Neuronal stem cell (in vitro differentiated cells): ENCODE measurements at regions not wholly inside any gene's neighbourhood (a gene's known extent, or its start where the extent isn't known, plus 50 kb on each side); places are given as distances from the start of the nearest gene placed in this dataset.

Experiments used
- DNase-seq: peaks from one replicate; pipeline ENCODE4 v3.0.0-alpha.2; 2013; ENCODE audit warnings: low spot score
- H2AFZ ChIP-seq: one replicate; pipeline ENCODE4 v1.6.1; 2013; ENCODE audit warnings: mild to moderate bottlenecking, low read length, inconsistent platforms
- H2AK5ac ChIP-seq: 2 replicates; pipeline ENCODE4 v1.6.1; 2013; ENCODE audit warnings: low read depth, mild to moderate bottlenecking, inconsistent platforms, low read length, moderate library complexity, mixed read lengths
- H2BK120ac ChIP-seq: 2 replicates; pipeline ENCODE4 v1.6.1; 2013; ENCODE audit warnings: low read depth, mild to moderate bottlenecking, inconsistent platforms, low read length, moderate library complexity, mixed read lengths
- H2BK12ac ChIP-seq: one replicate; pipeline ENCODE4 v1.6.1; 2013; ENCODE audit warnings: low read length, inconsistent platforms
- H2BK15ac ChIP-seq: 2 replicates; pipeline ENCODE4 v1.6.1; 2013; ENCODE audit warnings: mild to moderate bottlenecking, low read length, inconsistent platforms, mixed read lengths
- H2BK5ac ChIP-seq: one replicate; pipeline ENCODE4 v1.6.1; 2013; ENCODE audit warnings: inconsistent platforms, mild to moderate bottlenecking, low read length, moderate library complexity
- H3K14ac ChIP-seq: one replicate; pipeline ENCODE4 v1.6.1; 2013; ENCODE audit warnings: low read length, inconsistent platforms
- H3K18ac ChIP-seq: 2 replicates; pipeline ENCODE4 v1.6.1; 2013; ENCODE audit warnings: low read length, inconsistent platforms
- H3K23ac ChIP-seq: 2 replicates; pipeline ENCODE4 v1.6.1; 2013; ENCODE audit warnings: low read depth, mild to moderate bottlenecking, mixed read lengths, low read length, inconsistent platforms; ENCODE audit not compliant: poor library complexity
- H3K27ac ChIP-seq: replicated peaks from 3 replicates; pipeline ENCODE4 v1.5.1; 2013; ENCODE audit warnings: low read length, inconsistent platforms
- H3K27me3 ChIP-seq, 3 experiments: 2 replicates each; pipeline ENCODE4 v1.6.1; 2013; ENCODE audit warnings: low read length in 3 of 3, mild to moderate bottlenecking in 2 of 3, inconsistent platforms in 1 of 3, low read depth in 1 of 3, mixed read lengths in 1 of 3, moderate library complexity in 1 of 3; ENCODE audit not compliant: control insufficient read depth in 3 of 3, insufficient read depth in 3 of 3
- H3K36me3 ChIP-seq, 2 donors: replicated peaks in 1 of 2; 2 replicates each; pipeline ENCODE4 v1.6.1; 2013; ENCODE audit warnings: low read length in 2 of 2; ENCODE audit not compliant: control insufficient read depth in 2 of 2, insufficient read depth in 2 of 2
- H3K4ac ChIP-seq: 2 replicates; pipeline ENCODE4 v1.6.1; 2013; ENCODE audit warnings: inconsistent platforms, mild to moderate bottlenecking, low read length, moderate library complexity
- H3K4me1 ChIP-seq, 2 donors: 1 replicate in 1 of 2; 2 replicates in 1 of 2; pipeline ENCODE4 v1.6.1; 2013; ENCODE audit warnings: low read length in 2 of 2, low read depth in 1 of 2; ENCODE audit not compliant: control insufficient read depth in 2 of 2, insufficient read depth in 1 of 2
- H3K4me2 ChIP-seq: one replicate; pipeline ENCODE4 v1.6.1; 2013; ENCODE audit warnings: mild to moderate bottlenecking, low read length, inconsistent platforms; ENCODE audit not compliant: insufficient read depth, poor library complexity, severe bottlenecking
- H3K4me3 ChIP-seq, 2 donors: 2 replicates each; pipeline ENCODE4 v1.5.1; 2013; ENCODE audit warnings: low read length in 2 of 2, mild to moderate bottlenecking in 2 of 2, inconsistent platforms in 1 of 2, moderate library complexity in 1 of 2
- H3K79me1 ChIP-seq: one replicate; pipeline ENCODE4 v1.6.1; 2013; ENCODE audit warnings: low read depth, mild to moderate bottlenecking, inconsistent platforms, low read length, moderate library complexity
- H3K9ac ChIP-seq: one replicate; pipeline ENCODE4 v1.6.1; 2013; ENCODE audit warnings: mild to moderate bottlenecking, low read depth, low read length, inconsistent platforms; ENCODE audit not compliant: poor library complexity
- H3K9me3 ChIP-seq, 2 donors: replicated peaks in 1 of 2; 2 replicates each; pipeline versions ENCODE3 to v1.6.1; 2013; ENCODE audit warnings: low read length in 2 of 2, mild to moderate bottlenecking in 2 of 2, inconsistent platforms in 1 of 2, low read depth in 1 of 2, mixed read lengths in 1 of 2, moderate library complexity in 1 of 2; ENCODE audit not compliant: control insufficient read depth in 2 of 2, insufficient read depth in 1 of 2
- H4K8ac ChIP-seq: one replicate; pipeline ENCODE4 v1.6.1; 2013; ENCODE audit warnings: low read depth, mild to moderate bottlenecking, inconsistent platforms, low read length, moderate library complexity
- H4K91ac ChIP-seq: one replicate; pipeline ENCODE4 v1.6.1; 2013; ENCODE audit warnings: low read length, low read depth, mild to moderate bottlenecking, inconsistent platforms; ENCODE audit not compliant: poor library complexity
- WGBS, 2 donors: extraction: QIAGEN DNeasy Blood & Tissue Kit; methylation state at CpG; one replicate each; pipeline ENCODE4 v1.1.7; 2013; ENCODE audit warnings: missing lambda C conversion rate in 2 of 2, mixed read lengths in 1 of 2; ENCODE audit not compliant: insufficient read length in 2 of 2, insufficient replicate concordance in 1 of 2; ENCODE audit errors: extremely low coverage in 2 of 2; 5-methylcytosine and 5-hydroxymethylcytosine counted together

GRCh38 chr14:36012621-36013020 lies 163.9 kb downstream of the PTCSC3 start:
- no peak overlapping the region for H3K4ac ChIP-seq
- H3K4me3 ChIP-seq: no peak overlapping the region
- no peak overlapping the region for H3K27ac ChIP-seq
- no peaks in the 10 kb centered on the region for H3K79me1 ChIP-seq
- H3K4me1 ChIP-seq: peaks cover 0 to 12% of the 10 kb centered on the region in 2 donors
- no peak overlapping the region for H4K91ac ChIP-seq
- WGBS, 2 donors: no CpG with 5 or more reads among the region's 7 CpGs
- H4K8ac ChIP-seq: no peak overlapping the region
- no peak overlapping the region for H2BK5ac ChIP-seq
- H2BK120ac ChIP-seq: no peak overlapping the region
- H3K9ac ChIP-seq: no peak overlapping the region
- no peak overlapping the region for H3K4me2 ChIP-seq
- no peaks in the 10 kb centered on the region for H3K9me3 ChIP-seq
- H3K23ac ChIP-seq: no peak overlapping the region
- H3K36me3 ChIP-seq: no peaks in the 10 kb centered on the region
- H3K14ac ChIP-seq: no peak overlapping the region
- no peak overlapping the region for H2BK12ac ChIP-seq
- no peak for DNase-seq
- no peak overlapping the region for H2BK15ac ChIP-seq
- H3K18ac ChIP-seq: peak overlapping the region; percentile 46
- H2AFZ ChIP-seq: no peak overlapping the region
- H2AK5ac ChIP-seq: no peak overlapping the region
- peaks cover 0 to 56% (median 0%) of the 10 kb centered on the region in 3 experiments for H3K27me3 ChIP-seq

- Histone ChIP-seq H3K4me3 (no peak overlapping the region), H2BK5ac (no peak overlapping the region), H2AFZ (no peak overlapping the region), H3K9ac (no peak overlapping the region), H3K23ac (no peak overlapping the region), H3K4me1 (peaks cover 0 to 12% of the 10 kb centered on the region in 2 donors), H4K8ac (no peak overlapping the region), H3K9me3 (no peaks in the 10 kb centered on the region), H3K4me2 (no peak overlapping the region), H4K91ac (no peak overlapping the region), H3K79me1 (no peaks in the 10 kb centered on the region), H2BK120ac (no peak overlapping the region), H2BK12ac (no peak overlapping the region), H2AK5ac (no peak overlapping the region), H3K14ac (no peak overlapping the region), H3K36me3 (no peaks in the 10 kb centered on the region), H3K4ac (no peak overlapping the region), H3K27me3 (peaks cover 0 to 67% (median 0%) of the 10 kb centered on the region in 3 experiments), H3K18ac (peak overlapping the region; percentile 50), H3K27ac (no peak overlapping the region), H2BK15ac (no peak overlapping the region)
- WGBS, 2 donors: no CpG with 5 or more reads among the region's 1 CpG
- no peak for DNase-seq
Observed at GRCh38 chr14:36009643-36010042, 166.9 kb downstream of the PTCSC3 start.

GRCh38 chr14:36006623-36007022 lies 169.9 kb downstream of the PTCSC3 start:
- H3K9ac ChIP-seq: no peak overlapping the region

GRCh38 chr14:36005670-36006069 lies 170.9 kb downstream of the PTCSC3 start:
- Histone ChIP-seq H2BK15ac (no peak overlapping the region), H3K36me3 (no peaks in the 10 kb centered on the region), H4K8ac (no peak overlapping the region), H4K91ac (no peak overlapping the region), H2AK5ac (no peak overlapping the region), H3K4ac (no peak overlapping the region), H2AFZ (no peak overlapping the region), H3K4me1 (peaks cover 0 to 8% of the 10 kb centered on the region in 2 donors), H3K4me2 (no peak overlapping the region), H3K79me1 (no peaks in the 10 kb centered on the region), H3K14ac (no peak overlapping the region), H2BK5ac (no peak overlapping the region), H3K18ac (no peak overlapping the region), H3K9ac (no peak overlapping the region), H2BK120ac (no peak overlapping the region), H3K23ac (no peak overlapping the region), H3K27me3 (peaks cover 0 to 53% (median 0%) of the 10 kb centered on the region in 3 experiments), H3K4me3 (no peak overlapping the region), H3K27ac (no peak overlapping the region), H3K9me3 (no peaks in the 10 kb centered on the region), H2BK12ac (no peak overlapping the region)
- DNase-seq: no peak
- no CpG with 5 or more reads among the region's 4 CpGs for WGBS, 2 donors

More at GRCh38 chr14:36006623-36007022, 169.9 kb downstream of the PTCSC3 start:
- Histone ChIP-seq H3K79me1 (no peaks in the 10 kb centered on the region), H3K4me1 (peaks cover 0 to 6% of the 10 kb centered on the region in 2 donors), H3K9me3 (no peaks in the 10 kb centered on the region), H3K27ac (no peak overlapping the region), H3K14ac (no peak overlapping the region), H2AFZ (no peak overlapping the region), H3K36me3 (no peaks in the 10 kb centered on the region), H3K27me3 (peaks cover 0 to 54% (median 0%) of the 10 kb centered on the region in 3 experiments), H4K8ac (no peak overlapping the region), H3K18ac (no peak overlapping the region), H3K4ac (no peak overlapping the region), H2BK5ac (no peak overlapping the region), H2AK5ac (no peak overlapping the region), H2BK15ac (no peak overlapping the region), H4K91ac (no peak overlapping the region), H3K4me3 (no peak overlapping the region), H2BK12ac (no peak overlapping the region), H2BK120ac (no peak overlapping the region), H3K23ac (no peak overlapping the region), H3K4me2 (no peak overlapping the region)
- DNase-seq: no peak
- no CpG with 5 or more reads among the region's 4 CpGs for WGBS, 2 donors
